PC-9 (cell line): ENCODE measurements at regions not wholly inside any gene's neighbourhood (a gene's known extent, or its start where the extent isn't known, plus 50 kb on each side); places are given as distances from the start of the nearest gene placed in this dataset.

Source experiments
- BruUV-seq: library from RNA; stranded (reverse); fragments of 400-500 nt; replicated peaks from 2 replicates; lab custom pipeline; 2021; lab: Mats Ljungman, UMichigan
- CTCF ChIA-PET: fragments of 300-600 bp; sonication (Branson Sonifier 250); formaldehyde crosslinking; loops from one replicate; lab custom pipeline; 2022; ENCODE audit warnings: antibody characterized with exemption; lab: Charles Lee
- POLR2A ChIA-PET: fragments of 300-600 bp; sonication (Branson Sonifier 250); formaldehyde crosslinking; loops from one replicate; lab custom pipeline; 2022; ENCODE audit warnings: antibody characterized with exemption; ENCODE audit not compliant: unreplicated experiment; lab: Charles Lee
- DNase-seq, 2 experiments: peaks; one replicate each; pipeline versions ENCODE4 v3.0.0 to v3.0.0-alpha.2; 2015 to 2022; ENCODE audit warnings: mixed read lengths in 1 of 2
- H2AFZ ChIP-seq: fragments of 200-600 bp; sonication (generic); 2 replicates; pipeline ENCODE4 v1.8.1; 2017; ENCODE audit warnings: antibody characterized with exemption
- H3F3A ChIP-seq: fragments of 200-600 bp; sonication (generic); 2 replicates; pipeline ENCODE4 v1.8.1; 2017; ENCODE audit warnings: antibody characterized with exemption, mild to moderate bottlenecking, low read depth; ENCODE audit not compliant: insufficient read depth
- H3K27ac ChIP-seq: fragments of 200-600 bp; sonication (generic); 2 replicates; pipeline ENCODE4 v1.6.1; 2016; ENCODE audit warnings: mixed run types
- H3K27me3 ChIP-seq: fragments of 200-600 bp; sonication (generic); 2 replicates; pipeline ENCODE4 v1.6.1; 2016; ENCODE audit warnings: low read depth, mixed run types; ENCODE audit not compliant: insufficient read depth
- H3K36me3 ChIP-seq: fragments of 200-600 bp; sonication (generic); 2 replicates; pipeline ENCODE4 v1.6.1; 2016; ENCODE audit warnings: low read depth, mixed run types
- H3K4me1 ChIP-seq: fragments of 200-600 bp; sonication (generic); replicated peaks from 2 replicates; pipeline ENCODE4 v1.6.1; 2016; ENCODE audit warnings: mixed run types; ENCODE audit not compliant: insufficient read depth
- H3K4me2 ChIP-seq: fragments of 200-600 bp; sonication (generic); 2 replicates; pipeline ENCODE4 v1.6.1; 2017; ENCODE audit warnings: mixed run types
- H3K4me3 ChIP-seq: fragments of 200-600 bp; sonication (generic); 2 replicates; pipeline ENCODE4 v1.6.1; 2016; ENCODE audit warnings: mixed run types
- H3K79me2 ChIP-seq: fragments of 200-600 bp; sonication (generic); 2 replicates; pipeline ENCODE4 v1.6.1; 2017; ENCODE audit warnings: low read depth, mixed run types
- H3K9me2 ChIP-seq: fragments of 200-600 bp; sonication (generic); 2 replicates; pipeline ENCODE4 v1.8.1; 2017; ENCODE audit warnings: mild to moderate bottlenecking; ENCODE audit not compliant: insufficient read depth
- H3K9me3 ChIP-seq: fragments of 200-600 bp; sonication (generic); 2 replicates; pipeline ENCODE4 v1.8.1; 2016; ENCODE audit warnings: low read depth; ENCODE audit not compliant: insufficient read depth
- H4K20me1 ChIP-seq: fragments of 200-600 bp; sonication (generic); 2 replicates; pipeline ENCODE4 v1.8.1; 2017; ENCODE audit not compliant: insufficient read depth
- EZH2 ChIP-seq: fragments of 200-600 bp; sonication (generic); IDR thresholded peaks from 2 replicates; pipeline ENCODE4 v1.8.0; 2017; ENCODE audit warnings: antibody characterized with exemption, low read depth
- intact Hi-C: fragments of 100-400 bp; cut with micrococcal nuclease; formaldehyde crosslinking; loops from one replicate; pipeline ENCODE4 v1.10.0; 2022; ENCODE audit not compliant: unreplicated experiment
- TF ChIP-seq, protein P1 (sequence below): fragments of 200-600 bp; sonication (generic); conservative IDR thresholded peaks from 2 replicates; pipeline ENCODE4 v1.6.1; 2017; ENCODE audit warnings: mixed run types, antibody characterized with exemption, mild to moderate bottlenecking, moderate library complexity

DNA sequence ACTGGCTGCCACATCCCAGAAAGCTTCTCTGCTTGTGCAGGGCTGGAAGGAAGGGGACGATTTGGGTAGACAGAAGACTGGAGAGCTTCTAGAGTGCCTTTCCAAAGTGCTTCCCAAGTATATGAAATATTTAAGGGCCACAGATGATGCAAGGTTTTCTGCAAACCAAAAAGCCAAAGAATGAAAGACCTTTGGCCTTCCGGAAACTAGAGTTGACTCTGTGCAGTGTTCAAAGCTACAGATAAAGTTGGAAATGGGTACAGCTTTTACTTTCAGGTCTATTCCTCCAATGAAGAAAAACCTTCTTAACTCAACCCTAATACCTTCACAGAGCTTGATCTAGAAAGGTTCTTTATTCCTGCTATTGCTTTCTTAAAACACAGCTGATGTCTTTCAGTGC, 253.0 kb upstream of the KLHL29 start:
- Histone ChIP-seq H3K4me2 (no peak overlapping the region), H3K9me3 (no peaks in the 10 kb centered on the region), H3K4me3 (no peak overlapping the region), H3K27ac (no peak overlapping the region), H2AFZ (no peak overlapping the region), H3K9me2 (no peaks in the 10 kb centered on the region), H3K27me3 (peaks cover 13% of the 10 kb centered on the region), H4K20me1 (no peaks in the 10 kb centered on the region), H3F3A (no peaks in the 10 kb centered on the region), H3K36me3 (no peaks in the 10 kb centered on the region), H3K79me2 (no peaks in the 10 kb centered on the region), H3K4me1 (no peaks in the 10 kb centered on the region)
- no TSS peak for BruUV-seq
- ChIA-PET CTCF (no interaction called here), POLR2A (no interaction called here)
- DNase-seq, result no peak
- intact Hi-C loops, result no loop called here
- no peak for TF ChIP-seq EZH2
- TF ChIP-seq, protein P1, sequence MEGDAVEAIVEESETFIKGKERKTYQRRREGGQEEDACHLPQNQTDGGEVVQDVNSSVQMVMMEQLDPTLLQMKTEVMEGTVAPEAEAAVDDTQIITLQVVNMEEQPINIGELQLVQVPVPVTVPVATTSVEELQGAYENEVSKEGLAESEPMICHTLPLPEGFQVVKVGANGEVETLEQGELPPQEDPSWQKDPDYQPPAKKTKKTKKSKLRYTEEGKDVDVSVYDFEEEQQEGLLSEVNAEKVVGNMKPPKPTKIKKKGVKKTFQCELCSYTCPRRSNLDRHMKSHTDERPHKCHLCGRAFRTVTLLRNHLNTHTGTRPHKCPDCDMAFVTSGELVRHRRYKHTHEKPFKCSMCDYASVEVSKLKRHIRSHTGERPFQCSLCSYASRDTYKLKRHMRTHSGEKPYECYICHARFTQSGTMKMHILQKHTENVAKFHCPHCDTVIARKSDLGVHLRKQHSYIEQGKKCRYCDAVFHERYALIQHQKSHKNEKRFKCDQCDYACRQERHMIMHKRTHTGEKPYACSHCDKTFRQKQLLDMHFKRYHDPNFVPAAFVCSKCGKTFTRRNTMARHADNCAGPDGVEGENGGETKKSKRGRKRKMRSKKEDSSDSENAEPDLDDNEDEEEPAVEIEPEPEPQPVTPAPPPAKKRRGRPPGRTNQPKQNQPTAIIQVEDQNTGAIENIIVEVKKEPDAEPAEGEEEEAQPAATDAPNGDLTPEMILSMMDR, result no peak

DNA sequence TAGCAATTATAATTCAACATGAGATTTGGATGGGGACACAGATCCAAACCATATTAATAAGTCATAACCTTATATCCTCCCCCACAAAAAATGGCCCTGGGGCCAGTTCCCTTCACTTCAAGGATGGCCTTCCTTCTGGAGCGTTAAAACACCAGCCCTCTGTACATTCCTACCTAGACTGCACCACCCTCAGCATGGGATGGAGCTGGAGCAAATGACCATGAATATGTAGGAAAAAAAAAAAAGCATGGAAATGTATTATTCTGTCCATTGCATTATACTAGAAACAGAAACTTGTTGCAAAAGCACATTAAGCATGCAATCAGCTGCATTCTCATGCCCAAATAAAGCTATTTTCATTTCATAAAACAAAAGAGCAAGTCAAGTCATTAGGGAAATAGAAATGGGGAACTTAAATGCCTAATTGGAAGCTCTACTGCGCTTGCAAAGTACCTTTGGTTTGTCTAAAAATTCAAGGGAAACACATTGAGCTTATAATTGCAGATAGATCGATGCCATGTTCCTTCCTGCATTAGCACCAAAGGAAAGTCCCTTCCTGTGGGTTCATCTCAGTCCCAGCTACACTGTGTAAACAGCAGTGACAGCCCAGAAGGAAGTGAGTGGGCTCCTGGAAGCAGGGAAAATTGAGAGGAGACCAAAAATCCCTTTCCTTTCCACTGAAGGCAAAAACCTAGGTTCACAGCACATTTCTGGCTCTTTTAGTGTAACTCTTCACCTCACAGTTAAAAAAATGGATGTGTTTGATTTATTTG, 252.0 kb upstream of the KLHL29 start:
- no peaks in the 10 kb centered on the region for H3K9me2 ChIP-seq
- H3F3A ChIP-seq, result no peaks in the 10 kb centered on the region
- H3K36me3 ChIP-seq, result no peaks in the 10 kb centered on the region
- H3K27ac ChIP-seq, result no peak overlapping the region
- H3K79me2 ChIP-seq, result no peaks in the 10 kb centered on the region
- no peak for TF ChIP-seq EZH2
- TF ChIP-seq, protein P1, result no peak
- H3K27me3 ChIP-seq, result peaks cover 13% of the 10 kb centered on the region
- no peak overlapping the region for H2AFZ ChIP-seq
- intact Hi-C loops, result no loop called here
- DNase-seq, result no peak
- H3K4me1 ChIP-seq, result no peaks in the 10 kb centered on the region
- ChIA-PET CTCF (no interaction called here), POLR2A (no interaction called here)
- no peak overlapping the region for H3K4me3 ChIP-seq
- no peaks in the 10 kb centered on the region for H4K20me1 ChIP-seq
- BruUV-seq, result no TSS peak
- H3K4me2 ChIP-seq, result no peak overlapping the region
- H3K9me3 ChIP-seq, result no peaks in the 10 kb centered on the region

DNA sequence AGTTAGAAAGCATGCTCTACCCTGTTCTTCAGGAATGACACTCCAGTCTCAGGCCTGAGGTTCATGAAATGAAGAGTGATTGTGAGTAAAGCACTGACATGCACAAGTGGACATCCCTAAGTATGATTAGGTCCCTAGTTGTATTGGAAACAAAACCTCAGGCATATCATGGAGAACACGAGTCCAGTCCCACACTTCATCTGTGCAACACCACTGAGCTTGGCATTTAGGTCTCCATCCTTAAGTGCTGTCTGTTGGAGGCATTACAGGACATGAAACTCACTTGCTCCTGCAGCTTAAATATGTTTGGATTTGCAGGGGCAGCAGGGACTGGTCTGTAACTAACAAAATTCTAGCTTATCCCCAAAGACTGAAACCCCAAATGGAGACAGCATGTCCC, 250.3 kb upstream of the KLHL29 start:
- Histone ChIP-seq H3K79me2 (no peaks in the 10 kb centered on the region), H3K27ac (no peak overlapping the region), H4K20me1 (no peaks in the 10 kb centered on the region), H2AFZ (no peak overlapping the region), H3F3A (no peaks in the 10 kb centered on the region), H3K4me1 (no peaks in the 10 kb centered on the region), H3K9me3 (no peaks in the 10 kb centered on the region), H3K36me3 (no peaks in the 10 kb centered on the region), H3K4me2 (no peak overlapping the region), H3K4me3 (no peak overlapping the region), H3K9me2 (no peaks in the 10 kb centered on the region), H3K27me3 (peaks cover 13% of the 10 kb centered on the region)
- intact Hi-C loops, result no loop called here
- POLR2A ChIA-PET, result no interaction called here
- TF ChIP-seq EZH2, result no peak
- TF ChIP-seq, protein P1, result no peak
- no TSS peak for BruUV-seq
- no peak for DNase-seq
- CTCF ChIA-PET, result no interaction called here
